Fibroblast of lung (primary cell): ENCODE measurements at regions not wholly inside any gene's neighbourhood (a gene's known extent, or its start where the extent isn't known, plus 50 kb on each side); places are given as distances from the start of the nearest gene placed in this dataset.
A peak's percentile ranks its signal among the peaks of the same experiment; 100 is the strongest.

Source experiments
- DNase-seq, 2 donors: peaks; one replicate each; pipeline versions ENCODE4 v3.0.0 to v3.0.0-alpha.2; 2010; ENCODE audit warnings: low read depth in 2 of 2
- H2AFZ ChIP-seq: 2 replicates; pipeline ENCODE4 v1.5.1; 2012; ENCODE audit warnings: low read length, control low read depth, inconsistent platforms
- H3K27ac ChIP-seq: 2 replicates; pipeline ENCODE4 v1.5.1; 2011; ENCODE audit warnings: low read length, control low read depth; ENCODE audit not compliant: insufficient read depth
- H3K27me3 ChIP-seq: 2 replicates; pipeline ENCODE4 v1.5.1; 2011; ENCODE audit warnings: mild to moderate bottlenecking, low read length; ENCODE audit not compliant: control insufficient read depth, insufficient read depth
- H3K36me3 ChIP-seq: 2 replicates; pipeline ENCODE4 v1.5.1; 2011; ENCODE audit warnings: low read length; ENCODE audit not compliant: control insufficient read depth, insufficient read depth
- H3K4me1 ChIP-seq: 2 replicates; pipeline ENCODE4 v1.5.1; 2011; ENCODE audit warnings: low read length; ENCODE audit not compliant: control insufficient read depth, insufficient read depth; ENCODE audit errors: extremely low read depth
- H3K4me2 ChIP-seq: 2 replicates; pipeline ENCODE4 v1.5.1; 2011; ENCODE audit warnings: low read length, control low read depth; ENCODE audit not compliant: insufficient read depth; ENCODE audit errors: extremely low read depth
- H3K4me3 ChIP-seq, 4 experiments: fragments of 200-600 bp in 1 of 4; sonication (generic) in 1 of 4; replicated peaks in 1 of 4; 2 replicates each; pipeline ENCODE4 v1.5.1; 2011 to 2016; ENCODE audit warnings: low read length in 4 of 4, low read depth in 3 of 4, mild to moderate bottlenecking in 3 of 4, control low read depth in 2 of 4, inconsistent platforms in 1 of 4, mixed read lengths in 1 of 4; ENCODE audit not compliant: insufficient read depth in 1 of 4; ENCODE audit errors: control extremely low read depth in 1 of 4
- H3K79me2 ChIP-seq: 2 replicates; pipeline ENCODE4 v1.5.1; 2012; ENCODE audit warnings: mild to moderate bottlenecking, low read length, inconsistent platforms; ENCODE audit not compliant: control insufficient read depth, insufficient read depth
- H3K9ac ChIP-seq: 2 replicates; pipeline ENCODE4 v1.5.1; 2011; ENCODE audit warnings: mild to moderate bottlenecking, low read length, control low read depth; ENCODE audit not compliant: insufficient read depth
- H3K9me3 ChIP-seq: 2 replicates; pipeline ENCODE4 v1.5.1; 2012; ENCODE audit warnings: low read depth, low read length; ENCODE audit not compliant: control insufficient read depth, insufficient read depth
- H4K20me1 ChIP-seq: 2 replicates; pipeline ENCODE4 v1.5.1; 2011; ENCODE audit warnings: low read length; ENCODE audit not compliant: control insufficient read depth, insufficient read depth; ENCODE audit errors: extremely low read depth
- CTCF ChIP-seq, 2 donors: IDR thresholded peaks in 1 of 2; conservative IDR thresholded peaks in 1 of 2; 1 replicate in 1 of 2; 2 replicates in 1 of 2; pipeline ENCODE4 v1.5.1; 2011 to 2012; ENCODE audit warnings: low read length in 2 of 2, control low read depth in 1 of 2, inconsistent platforms in 1 of 2, low read depth in 1 of 2, mild to moderate bottlenecking in 1 of 2
- EZH2 ChIP-seq: IDR thresholded peaks from 2 replicates; pipeline ENCODE4 v1.5.1; 2012; ENCODE audit warnings: low read length, control low read depth, mild to moderate bottlenecking; ENCODE audit errors: missing control alignments

DNA sequence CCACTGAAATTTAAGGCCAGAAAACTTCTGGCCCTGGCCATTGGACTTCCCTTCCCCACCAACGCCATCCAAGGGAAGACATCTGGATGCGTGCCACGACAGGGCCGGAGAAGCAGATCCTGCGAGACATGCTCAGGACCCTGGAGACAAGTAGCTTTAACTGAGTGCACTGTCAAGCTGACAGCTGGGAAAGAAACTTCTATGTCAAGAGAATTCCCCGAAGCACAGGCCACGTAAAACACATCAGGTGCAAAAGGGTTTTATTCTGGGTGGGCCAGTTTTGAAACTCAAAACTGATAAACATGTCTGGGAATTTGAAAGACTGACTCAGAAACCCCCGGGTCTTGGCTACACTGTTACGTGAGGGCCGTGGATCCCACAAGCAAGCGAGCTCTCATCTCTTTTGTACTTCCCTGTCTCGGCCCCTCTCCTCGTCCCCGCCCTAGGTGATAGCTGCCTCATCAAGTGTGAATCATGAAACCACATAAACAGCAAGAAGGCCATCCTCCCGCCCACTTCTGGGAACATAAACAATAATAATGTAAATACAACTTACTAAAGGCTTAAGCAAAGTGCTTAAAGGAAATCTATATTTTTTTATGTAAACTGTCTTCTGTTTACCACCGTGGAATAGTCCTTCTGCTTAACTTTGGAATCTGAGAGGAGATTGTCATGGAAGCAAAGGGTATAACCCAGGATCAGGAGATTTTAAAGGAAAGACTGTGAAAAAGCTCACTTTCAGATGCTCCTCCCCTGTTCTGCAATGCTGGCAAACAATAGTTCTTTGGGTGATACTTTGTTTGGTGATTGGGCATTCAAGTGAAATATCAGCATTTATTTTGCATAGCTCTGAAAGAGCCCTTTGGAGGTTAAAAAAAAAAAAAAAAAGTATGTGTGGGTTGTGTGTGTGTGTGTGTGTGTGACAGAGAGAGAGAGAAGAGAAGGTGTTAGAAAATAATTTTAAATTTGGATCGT is 406.0 kb upstream of the MAF start:
- peak; percentile 9 to 76 for DNase-seq
- H3K9ac ChIP-seq: no peak overlapping the region
- no peaks in the 10 kb centered on the region for H4K20me1 ChIP-seq
- no peaks in the 10 kb centered on the region for H3K4me1 ChIP-seq
- no peak overlapping the region for H3K4me2 ChIP-seq
- H3K27me3 ChIP-seq: no peaks in the 10 kb centered on the region
- H3K36me3 ChIP-seq: no peaks in the 10 kb centered on the region
- H3K9me3 ChIP-seq: no peaks in the 10 kb centered on the region
- no peak overlapping the region for H3K27ac ChIP-seq
- TF ChIP-seq EZH2 (no peak), CTCF (conservative IDR thresholded peaks at IDR 0.05 in 1 of 2, IDR thresholded peaks at IDR 0.05 in 1 of 2; ENCODE audit: low read depth in 1 of 2, low read length in 2 of 2) (no peak)
- no peak overlapping the region for H2AFZ ChIP-seq
- no peak overlapping the region for H3K4me3 ChIP-seq
- no peaks in the 10 kb centered on the region for H3K79me2 ChIP-seq

DNA sequence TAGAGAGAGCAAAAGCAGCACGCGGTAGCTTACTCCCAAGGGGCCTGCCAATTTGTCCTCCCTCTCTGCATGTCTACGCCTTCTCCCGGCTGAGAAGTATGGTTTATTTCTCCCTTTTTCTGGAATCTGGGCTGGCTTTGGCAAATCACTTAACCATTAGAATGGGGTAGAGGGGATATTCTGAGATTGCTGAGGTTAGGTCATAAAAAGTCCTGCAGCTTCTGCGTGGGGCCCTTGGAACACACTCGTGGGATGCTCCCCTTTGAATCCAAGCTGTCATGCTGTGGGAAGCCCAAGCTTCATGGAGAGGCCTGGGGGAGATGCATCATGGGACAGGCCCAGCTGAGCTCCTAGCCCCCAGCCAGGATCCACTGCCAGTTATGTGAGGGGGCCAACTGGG is 403.6 kb upstream of the MAF start:
- H3K4me2 ChIP-seq: no peak overlapping the region
- no peak overlapping the region for H3K9ac ChIP-seq
- no peaks in the 10 kb centered on the region for H3K27me3 ChIP-seq
- H3K36me3 ChIP-seq: no peaks in the 10 kb centered on the region
- no peak overlapping the region for H3K4me3 ChIP-seq
- H3K27ac ChIP-seq: no peak overlapping the region
- TF ChIP-seq CTCF (conservative IDR thresholded peaks at IDR 0.05 in 1 of 2, IDR thresholded peaks at IDR 0.05 in 1 of 2; ENCODE audit: low read depth in 1 of 2, low read length in 2 of 2) (no peak), EZH2 (no peak)
- no peaks in the 10 kb centered on the region for H3K79me2 ChIP-seq
- no peak overlapping the region for H2AFZ ChIP-seq
- DNase-seq: no peak
- no peaks in the 10 kb centered on the region for H3K9me3 ChIP-seq
- no peaks in the 10 kb centered on the region for H4K20me1 ChIP-seq
- H3K4me1 ChIP-seq: no peaks in the 10 kb centered on the region

GRCh38 chr16:80002261-80002660 is 401.7 kb upstream of the MAF start:
- Histone ChIP-seq H3K4me1 (no peaks in the 10 kb centered on the region), H3K27me3 (no peaks in the 10 kb centered on the region), H3K4me2 (no peak overlapping the region), H3K9ac (no peak overlapping the region), H3K27ac (no peak overlapping the region), H2AFZ (no peak overlapping the region), H3K4me3 (no peak overlapping the region), H3K79me2 (no peaks in the 10 kb centered on the region), H4K20me1 (no peaks in the 10 kb centered on the region), H3K9me3 (no peaks in the 10 kb centered on the region), H3K36me3 (no peaks in the 10 kb centered on the region)
- TF ChIP-seq CTCF (conservative IDR thresholded peaks at IDR 0.05 in 1 of 2, IDR thresholded peaks at IDR 0.05 in 1 of 2; ENCODE audit: low read depth in 1 of 2, low read length in 2 of 2): no peak
- DNase-seq: no peak
